GM12872 (cell line): ENCODE measurements at regions not wholly inside any gene's neighbourhood (a gene's known extent, or its start where the extent isn't known, plus 50 kb on each side); places are given as distances from the start of the nearest gene placed in this dataset.

Experiments used
- TF ChIP-seq, protein P1 (sequence below): IDR thresholded peaks from 3 replicates; pipeline ENCODE4 v1.5.1; 2011; ENCODE audit warnings: low read depth, mild to moderate bottlenecking, low read length, moderate library complexity; ENCODE audit not compliant: insufficient read depth

- TF ChIP-seq, protein P1, sequence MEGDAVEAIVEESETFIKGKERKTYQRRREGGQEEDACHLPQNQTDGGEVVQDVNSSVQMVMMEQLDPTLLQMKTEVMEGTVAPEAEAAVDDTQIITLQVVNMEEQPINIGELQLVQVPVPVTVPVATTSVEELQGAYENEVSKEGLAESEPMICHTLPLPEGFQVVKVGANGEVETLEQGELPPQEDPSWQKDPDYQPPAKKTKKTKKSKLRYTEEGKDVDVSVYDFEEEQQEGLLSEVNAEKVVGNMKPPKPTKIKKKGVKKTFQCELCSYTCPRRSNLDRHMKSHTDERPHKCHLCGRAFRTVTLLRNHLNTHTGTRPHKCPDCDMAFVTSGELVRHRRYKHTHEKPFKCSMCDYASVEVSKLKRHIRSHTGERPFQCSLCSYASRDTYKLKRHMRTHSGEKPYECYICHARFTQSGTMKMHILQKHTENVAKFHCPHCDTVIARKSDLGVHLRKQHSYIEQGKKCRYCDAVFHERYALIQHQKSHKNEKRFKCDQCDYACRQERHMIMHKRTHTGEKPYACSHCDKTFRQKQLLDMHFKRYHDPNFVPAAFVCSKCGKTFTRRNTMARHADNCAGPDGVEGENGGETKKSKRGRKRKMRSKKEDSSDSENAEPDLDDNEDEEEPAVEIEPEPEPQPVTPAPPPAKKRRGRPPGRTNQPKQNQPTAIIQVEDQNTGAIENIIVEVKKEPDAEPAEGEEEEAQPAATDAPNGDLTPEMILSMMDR, result no peak
Observed at GRCh38 chr4:127217586-127218229, 415.0 kb upstream of the INTU start.

DNA sequence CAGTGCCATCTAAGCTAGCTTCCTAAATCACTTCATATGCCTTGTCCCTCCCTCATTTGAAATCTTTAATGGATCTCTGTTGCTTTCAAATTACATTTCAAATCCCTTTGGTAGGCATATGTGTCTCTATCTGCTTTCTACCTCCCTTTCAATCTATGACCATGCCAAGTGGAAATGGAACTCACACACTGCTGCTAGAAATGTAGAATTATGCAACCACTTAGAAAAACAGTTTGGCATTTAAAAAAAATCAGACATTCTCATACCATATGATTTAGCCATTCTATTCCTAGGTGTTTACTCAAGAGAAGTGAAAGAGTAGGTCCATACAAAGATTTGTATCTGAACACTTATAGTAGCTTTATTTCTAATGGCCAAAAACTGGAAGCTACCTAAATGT lies 413.5 kb upstream of the INTU start:
- TF ChIP-seq, protein P1, result no peak

DNA sequence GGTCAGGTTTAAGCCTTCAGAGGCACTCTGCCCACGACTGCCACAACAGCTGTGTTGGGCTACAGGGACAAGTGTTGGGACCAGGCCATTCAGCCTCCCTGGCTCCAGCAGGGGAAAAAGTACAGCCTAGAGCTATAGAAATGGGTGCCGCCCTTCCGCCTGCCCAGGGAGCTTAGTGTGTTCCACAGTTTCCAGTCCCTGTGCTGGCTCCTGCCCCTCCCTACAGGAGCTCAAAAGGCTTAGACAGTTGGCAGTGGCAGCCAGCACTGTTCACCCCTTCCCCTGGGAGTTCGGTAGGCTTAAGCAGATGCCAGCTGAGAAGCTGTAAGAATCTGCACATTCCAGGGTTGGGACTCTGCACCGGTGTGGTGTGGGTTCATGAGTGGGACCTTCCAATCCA lies 408.2 kb upstream of the INTU start:
- TF ChIP-seq, protein P1, result no peak

GRCh38 chr4:127229855-127230608 lies 402.7 kb upstream of the INTU start:
- TF ChIP-seq, protein P1, result no peak

GRCh38 chr4:127236889-127237288 lies 395.9 kb upstream of the INTU start:
- TF ChIP-seq, protein P1, result no peak

GRCh38 chr4:127237581-127237980 lies 395.2 kb upstream of the INTU start:
- TF ChIP-seq, protein P1, result no peak

DNA sequence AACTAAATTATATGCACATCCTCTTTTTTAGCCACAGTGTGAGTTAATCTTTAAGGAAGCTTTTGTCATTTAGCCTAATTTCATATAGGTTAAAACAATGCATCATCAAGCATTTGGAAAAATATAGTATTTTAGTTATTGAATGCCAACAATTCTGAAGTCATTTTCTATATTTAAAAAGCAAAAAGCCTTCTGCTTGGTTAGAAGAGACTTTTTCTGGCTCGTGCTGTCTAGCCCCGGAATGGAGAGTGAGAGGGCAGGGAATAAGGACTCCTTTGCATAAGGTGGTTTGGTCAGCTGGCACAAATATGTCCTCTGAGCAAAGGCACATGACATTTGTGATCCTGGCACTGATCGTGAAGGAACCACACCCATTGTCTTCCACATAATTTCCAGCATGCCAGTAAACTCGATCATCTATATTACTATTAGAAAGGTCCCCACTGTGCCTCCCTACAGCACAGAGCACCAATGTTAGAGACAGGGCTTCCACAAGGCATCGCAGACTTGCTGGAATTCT lies 393.7 kb upstream of the INTU start:
- TF ChIP-seq, protein P1, result no peak
